DND-41 (cell line): ENCODE measurements at regions not wholly inside any gene's neighbourhood (a gene's known extent, or its start where the extent isn't known, plus 50 kb on each side); places are given as distances from the start of the nearest gene placed in this dataset.

Experiments used
- ATAC-seq: fragments of 200-7000 bp; cut with Tn5 transposase; 3 replicates; pipeline ENCODE4 v1.9.1; 2021; ENCODE audit warnings: low read depth; ENCODE audit not compliant: insufficient read depth
- DNase-seq: peaks from one replicate; pipeline ENCODE4 v3.0.0-alpha.2; 2020
- H2AFZ ChIP-seq: 2 replicates; pipeline ENCODE4 v1.6.0; 2012; ENCODE audit warnings: low read depth, low read length
- H3K27ac ChIP-seq: 2 replicates; pipeline ENCODE4 v1.5.1; 2012; ENCODE audit warnings: low read length, inconsistent platforms
- H3K27me3 ChIP-seq: fragments of 200-600 bp; sonication (generic); 2 replicates; pipeline ENCODE4 v1.6.0; 2012; ENCODE audit warnings: low read length, mild to moderate bottlenecking, inconsistent platforms; ENCODE audit not compliant: insufficient read depth, poor library complexity
- H3K36me3 ChIP-seq: 2 replicates; pipeline ENCODE4 v1.5.1; 2012; ENCODE audit warnings: low read length, inconsistent platforms; ENCODE audit not compliant: insufficient read depth
- H3K4me1 ChIP-seq: 2 replicates; pipeline ENCODE4 v1.5.1; 2012; ENCODE audit warnings: mild to moderate bottlenecking, low read length; ENCODE audit not compliant: insufficient read depth
- H3K4me2 ChIP-seq: 2 replicates; pipeline ENCODE4 v1.6.0; 2012; ENCODE audit warnings: mild to moderate bottlenecking, moderate library complexity, low read length, inconsistent platforms; ENCODE audit not compliant: insufficient read depth
- H3K4me3 ChIP-seq, 2 experiments: fragments of 200-600 bp in 1 of 2; shearing (Covaris generic) in 1 of 2; 2 replicates each; pipeline ENCODE4 v1.5.1; 2012 to 2016; ENCODE audit warnings: inconsistent platforms in 2 of 2, low read length in 2 of 2, mild to moderate bottlenecking in 2 of 2, low read depth in 1 of 2, moderate library complexity in 1 of 2
- H3K79me2 ChIP-seq: 2 replicates; pipeline ENCODE4 v1.6.0; 2012; ENCODE audit warnings: low read length, inconsistent platforms; ENCODE audit not compliant: insufficient read depth
- H3K9ac ChIP-seq: 2 replicates; pipeline ENCODE4 v1.6.0; 2012; ENCODE audit warnings: low read depth, mild to moderate bottlenecking, inconsistent platforms, low read length, moderate library complexity
- H3K9me3 ChIP-seq: 2 replicates; pipeline ENCODE4 v1.5.1; 2012; ENCODE audit warnings: low read length, moderate library complexity, mild to moderate bottlenecking, inconsistent platforms; ENCODE audit not compliant: insufficient read depth, severe bottlenecking
- H4K20me1 ChIP-seq: 2 replicates; pipeline ENCODE4 v1.6.0; 2012; ENCODE audit warnings: low read length; ENCODE audit not compliant: insufficient read depth
- EZH2 ChIP-seq: IDR thresholded peaks from 3 replicates; pipeline ENCODE4 v1.6.1; 2012; ENCODE audit warnings: borderline replicate concordance, low read depth, mild to moderate bottlenecking, moderate library complexity, low read length, inconsistent platforms; ENCODE audit not compliant: severe bottlenecking
- TF ChIP-seq, protein P1 (sequence below): IDR thresholded peaks from 2 replicates; pipeline ENCODE4 v1.5.1; 2012; ENCODE audit warnings: borderline replicate concordance, low read length, moderate library complexity, mild to moderate bottlenecking; ENCODE audit not compliant: poor library complexity, severe bottlenecking; ENCODE audit errors: extremely low read depth

DNA sequence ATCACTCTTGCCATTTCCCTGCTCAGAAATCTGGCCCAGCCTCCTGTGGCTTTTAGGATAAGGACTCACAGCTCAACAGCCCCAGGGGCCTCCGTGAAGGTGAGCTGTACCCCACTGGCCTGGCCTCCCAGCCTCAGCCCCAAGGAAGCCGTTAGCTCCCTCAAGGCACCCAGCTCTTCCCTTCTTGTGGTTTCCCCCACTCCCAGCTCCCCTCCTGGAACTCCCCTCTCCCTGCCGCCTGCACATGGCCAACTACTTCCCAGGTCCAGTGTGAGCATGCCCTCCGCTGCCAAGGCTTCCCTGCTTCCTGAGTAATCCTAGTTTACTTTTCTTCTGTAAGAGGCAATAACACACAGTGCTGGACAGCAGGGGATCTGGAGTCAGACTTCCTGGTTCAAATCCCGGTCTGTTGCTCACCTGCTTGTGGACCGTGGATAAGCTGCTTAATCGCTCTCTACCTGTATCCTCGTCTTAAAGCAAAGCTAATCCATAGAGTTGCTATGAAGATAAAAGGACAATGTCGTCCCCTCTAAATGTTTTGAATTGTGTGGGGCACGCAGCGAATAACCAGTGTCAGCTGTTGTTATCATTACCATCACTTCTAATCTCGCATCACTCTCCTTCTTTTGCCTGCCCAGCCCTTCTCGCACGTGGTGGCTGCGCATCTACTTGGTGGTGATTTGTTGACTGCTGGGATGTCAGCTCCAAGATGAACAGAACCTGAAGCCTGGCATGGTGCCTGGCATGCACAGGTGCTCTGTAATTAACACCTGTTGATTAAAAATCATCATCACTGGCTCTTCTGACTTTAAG lies 86.6 kb downstream of the C5orf15 start:
- H3K27ac ChIP-seq: no peak overlapping the region
- TF ChIP-seq EZH2: no peak
- TF ChIP-seq, protein P1, sequence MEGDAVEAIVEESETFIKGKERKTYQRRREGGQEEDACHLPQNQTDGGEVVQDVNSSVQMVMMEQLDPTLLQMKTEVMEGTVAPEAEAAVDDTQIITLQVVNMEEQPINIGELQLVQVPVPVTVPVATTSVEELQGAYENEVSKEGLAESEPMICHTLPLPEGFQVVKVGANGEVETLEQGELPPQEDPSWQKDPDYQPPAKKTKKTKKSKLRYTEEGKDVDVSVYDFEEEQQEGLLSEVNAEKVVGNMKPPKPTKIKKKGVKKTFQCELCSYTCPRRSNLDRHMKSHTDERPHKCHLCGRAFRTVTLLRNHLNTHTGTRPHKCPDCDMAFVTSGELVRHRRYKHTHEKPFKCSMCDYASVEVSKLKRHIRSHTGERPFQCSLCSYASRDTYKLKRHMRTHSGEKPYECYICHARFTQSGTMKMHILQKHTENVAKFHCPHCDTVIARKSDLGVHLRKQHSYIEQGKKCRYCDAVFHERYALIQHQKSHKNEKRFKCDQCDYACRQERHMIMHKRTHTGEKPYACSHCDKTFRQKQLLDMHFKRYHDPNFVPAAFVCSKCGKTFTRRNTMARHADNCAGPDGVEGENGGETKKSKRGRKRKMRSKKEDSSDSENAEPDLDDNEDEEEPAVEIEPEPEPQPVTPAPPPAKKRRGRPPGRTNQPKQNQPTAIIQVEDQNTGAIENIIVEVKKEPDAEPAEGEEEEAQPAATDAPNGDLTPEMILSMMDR: no peak
- no peaks in the 10 kb centered on the region for H3K36me3 ChIP-seq
- H3K9ac ChIP-seq: no peak overlapping the region
- H3K9me3 ChIP-seq: no peaks in the 10 kb centered on the region
- H3K79me2 ChIP-seq: no peaks in the 10 kb centered on the region
- no peaks in the 10 kb centered on the region for H4K20me1 ChIP-seq
- no peaks in the 10 kb centered on the region for H3K4me1 ChIP-seq
- H3K27me3 ChIP-seq: peaks cover 16% of the 10 kb centered on the region
- no peak overlapping the region for H3K4me2 ChIP-seq
- ATAC-seq (no peak), DNase-seq (no peak)
- H2AFZ ChIP-seq: no peak overlapping the region
- H3K4me3 ChIP-seq: no peak overlapping the region

- Histone ChIP-seq H4K20me1 (no peaks in the 10 kb centered on the region), H3K4me3 (no peak overlapping the region), H3K27ac (no peak overlapping the region), H3K9me3 (no peaks in the 10 kb centered on the region), H3K4me2 (no peak overlapping the region), H3K27me3 (peaks cover 18% of the 10 kb centered on the region), H3K79me2 (no peaks in the 10 kb centered on the region), H2AFZ (no peak overlapping the region), H3K9ac (no peak overlapping the region), H3K36me3 (no peaks in the 10 kb centered on the region), H3K4me1 (no peaks in the 10 kb centered on the region)
- ATAC-seq: no peak
- TF ChIP-seq, protein P1: no peak
- TF ChIP-seq EZH2: no peak
- no peak for DNase-seq
These were observed 90.2 kb downstream of the C5orf15 start for GRCh38 chr5:133878236-133878555.

- Histone ChIP-seq H3K4me3 (no peak overlapping the region), H3K36me3 (no peaks in the 10 kb centered on the region), H4K20me1 (no peaks in the 10 kb centered on the region), H3K4me2 (no peak overlapping the region), H2AFZ (no peak overlapping the region), H3K27ac (no peak overlapping the region), H3K27me3 (peaks cover 18% of the 10 kb centered on the region), H3K79me2 (no peaks in the 10 kb centered on the region), H3K4me1 (no peaks in the 10 kb centered on the region), H3K9ac (no peak overlapping the region), H3K9me3 (no peaks in the 10 kb centered on the region)
- no peak for DNase-seq
- TF ChIP-seq, protein P1: no peak
- TF ChIP-seq EZH2: no peak
- ATAC-seq: no peak
These were observed 90.8 kb downstream of the C5orf15 start for GRCh38 chr5:133877351-133878235.
